ENCODE measurements at regions not wholly inside any gene's neighbourhood (a gene's known extent, or its start where the extent isn't known, plus 50 kb on each side); places are given as distances from the start of the nearest gene placed in this dataset.
"Not testable (repeated sequence)": the region's sequence is repeated elsewhere in the genome, so short reads cannot be mapped to it uniquely, and the experiment has no call there.

DNA sequence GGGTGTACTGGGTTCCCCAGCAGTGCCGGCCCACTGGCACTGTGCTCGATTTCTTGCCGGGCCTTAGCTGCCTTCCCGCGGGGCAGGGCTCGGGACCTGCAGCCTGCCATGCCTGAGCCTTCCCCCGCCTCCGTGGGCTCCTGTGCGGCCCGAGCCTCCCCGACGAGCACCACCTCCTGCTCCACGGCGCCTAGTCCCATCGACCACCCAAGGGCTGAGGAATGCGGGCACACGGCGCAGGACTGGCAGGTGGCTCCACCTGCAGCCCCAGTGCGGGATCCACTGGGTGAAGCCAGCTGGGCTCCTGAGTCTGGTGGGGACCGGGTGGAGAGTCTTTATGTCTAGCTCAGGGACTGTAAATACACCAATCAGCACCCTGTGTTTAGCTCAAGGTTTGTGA lies 459.7 kb downstream of the POM121L12 start:
- not testable (repeated sequence) for TF ChIP-seq ZNF274 (IDR thresholded peaks at IDR 0.05; ENCODE audit: low read depth, low read length); YY1 (IDR thresholded peaks at IDR 0.05; ENCODE audit: insufficient read depth, insufficient read length)
